ENCODE measurements at regions not wholly inside any gene's neighbourhood (a gene's known extent, or its start where the extent isn't known, plus 50 kb on each side); places are given as distances from the start of the nearest gene placed in this dataset.

DNA sequence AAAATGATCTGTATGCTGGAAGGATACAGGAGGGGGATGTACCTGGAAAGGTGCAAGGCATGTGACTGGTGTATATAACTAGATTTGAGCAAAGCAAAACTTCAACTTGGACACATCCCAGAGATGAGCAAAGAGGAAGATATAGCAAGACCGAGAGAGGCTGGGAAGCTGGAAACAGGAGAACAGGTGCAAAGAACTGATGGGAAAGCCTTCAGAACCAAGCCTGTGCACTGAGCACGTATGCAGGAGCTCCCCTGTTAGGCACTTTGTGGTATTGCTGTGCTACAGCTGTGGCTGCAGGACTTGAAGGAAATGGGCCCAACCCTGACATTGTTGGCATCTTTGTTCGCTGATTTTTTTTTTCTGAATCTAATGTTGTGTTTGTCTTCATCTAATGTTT lies 120.7 kb upstream of the PWP1 start:
- peaks cover 3% of the 10 kb centered on the region for H3K27me3 Mint-ChIP-seq (ENCODE audit: low read depth)
- H3K9me3 Mint-ChIP-seq: no peaks in the 10 kb centered on the region
- no peak overlapping the region for H3K4me3 Mint-ChIP-seq
- no peak overlapping the region for H3K27ac Mint-ChIP-seq
- no peaks in the 10 kb centered on the region for H3K36me3 Mint-ChIP-seq (ENCODE audit: low read depth)
- H3K4me1 Mint-ChIP-seq: peaks cover 9% of the 10 kb centered on the region
- TF ChIP-seq, protein P1, sequence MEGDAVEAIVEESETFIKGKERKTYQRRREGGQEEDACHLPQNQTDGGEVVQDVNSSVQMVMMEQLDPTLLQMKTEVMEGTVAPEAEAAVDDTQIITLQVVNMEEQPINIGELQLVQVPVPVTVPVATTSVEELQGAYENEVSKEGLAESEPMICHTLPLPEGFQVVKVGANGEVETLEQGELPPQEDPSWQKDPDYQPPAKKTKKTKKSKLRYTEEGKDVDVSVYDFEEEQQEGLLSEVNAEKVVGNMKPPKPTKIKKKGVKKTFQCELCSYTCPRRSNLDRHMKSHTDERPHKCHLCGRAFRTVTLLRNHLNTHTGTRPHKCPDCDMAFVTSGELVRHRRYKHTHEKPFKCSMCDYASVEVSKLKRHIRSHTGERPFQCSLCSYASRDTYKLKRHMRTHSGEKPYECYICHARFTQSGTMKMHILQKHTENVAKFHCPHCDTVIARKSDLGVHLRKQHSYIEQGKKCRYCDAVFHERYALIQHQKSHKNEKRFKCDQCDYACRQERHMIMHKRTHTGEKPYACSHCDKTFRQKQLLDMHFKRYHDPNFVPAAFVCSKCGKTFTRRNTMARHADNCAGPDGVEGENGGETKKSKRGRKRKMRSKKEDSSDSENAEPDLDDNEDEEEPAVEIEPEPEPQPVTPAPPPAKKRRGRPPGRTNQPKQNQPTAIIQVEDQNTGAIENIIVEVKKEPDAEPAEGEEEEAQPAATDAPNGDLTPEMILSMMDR (IDR thresholded peaks at IDR 0.05; ENCODE audit: unreplicated experiment in 3 of 3): peak; percentile 19 to 31 (median 27)

DNA sequence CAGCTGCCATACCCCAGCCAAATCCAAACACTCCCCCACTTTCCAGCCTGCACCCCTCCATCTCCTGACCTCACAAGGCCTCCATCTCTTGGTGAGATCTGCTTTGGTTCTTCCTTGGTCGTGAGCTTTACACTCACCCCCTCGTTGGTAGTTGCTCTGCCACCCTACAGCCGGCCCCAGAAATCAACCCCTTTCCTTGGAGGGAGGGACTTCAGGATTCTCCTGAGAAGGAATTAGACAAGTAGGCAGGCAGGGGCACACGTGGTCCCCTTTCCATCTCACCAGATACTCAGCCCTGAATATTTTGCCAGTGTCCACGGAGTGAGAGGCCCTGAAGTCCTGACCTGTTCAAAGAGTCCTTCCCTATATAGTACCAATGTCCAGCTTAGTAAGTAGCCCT lies 120.0 kb upstream of the PWP1 start:
- no peaks in the 10 kb centered on the region for H3K9me3 Mint-ChIP-seq
- H3K27ac Mint-ChIP-seq: no peak overlapping the region
- H3K27me3 Mint-ChIP-seq (ENCODE audit: low read depth): peaks cover 3% of the 10 kb centered on the region
- H3K36me3 Mint-ChIP-seq (ENCODE audit: low read depth): no peaks in the 10 kb centered on the region
- no peak overlapping the region for H3K4me3 Mint-ChIP-seq
- H3K4me1 Mint-ChIP-seq: peaks cover 6% of the 10 kb centered on the region
- TF ChIP-seq, protein P1 (IDR thresholded peaks at IDR 0.05; ENCODE audit: unreplicated experiment in 3 of 3): no peak

DNA sequence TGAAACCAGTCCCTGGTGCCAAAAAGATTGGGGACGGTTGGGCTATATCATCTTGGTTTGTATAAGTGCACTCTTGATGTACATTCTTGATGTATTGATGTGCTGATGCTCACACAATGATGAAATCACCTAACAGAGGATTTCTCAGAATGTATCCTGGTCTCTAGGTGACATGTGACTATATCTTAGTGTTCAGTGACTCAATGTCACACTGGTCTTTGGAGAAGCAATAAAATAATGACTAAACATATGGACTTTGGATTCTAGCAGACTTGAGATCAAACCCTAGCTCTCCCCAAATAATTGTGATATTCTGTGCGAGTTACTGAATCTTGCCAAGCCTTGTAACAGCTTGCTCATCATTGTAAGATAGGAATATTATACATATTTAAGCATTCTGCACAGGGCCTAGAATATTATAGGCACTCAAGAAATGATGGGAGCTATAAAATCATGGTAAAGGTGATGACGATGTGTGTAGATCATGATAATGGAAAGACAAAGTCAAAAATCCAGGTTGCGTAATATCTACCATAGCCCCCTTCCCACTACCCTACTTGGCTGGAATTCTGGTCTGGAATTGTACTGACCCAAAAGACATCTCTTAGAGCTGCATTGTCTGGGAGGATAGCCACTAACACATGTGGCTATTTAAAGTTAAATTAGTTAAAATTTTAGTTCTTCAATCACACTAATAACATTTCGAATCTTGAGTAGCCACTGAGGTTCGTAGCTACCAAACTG lies 117.6 kb upstream of the PWP1 start:
- Mint-ChIP-seq H3K4me1 (peaks cover 5% of the 10 kb centered on the region), H3K27ac (no peak overlapping the region), H3K36me3 (ENCODE audit: low read depth) (no peaks in the 10 kb centered on the region), H3K4me3 (no peak overlapping the region), H3K27me3 (ENCODE audit: low read depth) (peaks cover 15% of the 10 kb centered on the region), H3K9me3 (no peaks in the 10 kb centered on the region)
- TF ChIP-seq, protein P1 (IDR thresholded peaks at IDR 0.05; ENCODE audit: unreplicated experiment in 3 of 3): no peak

DNA sequence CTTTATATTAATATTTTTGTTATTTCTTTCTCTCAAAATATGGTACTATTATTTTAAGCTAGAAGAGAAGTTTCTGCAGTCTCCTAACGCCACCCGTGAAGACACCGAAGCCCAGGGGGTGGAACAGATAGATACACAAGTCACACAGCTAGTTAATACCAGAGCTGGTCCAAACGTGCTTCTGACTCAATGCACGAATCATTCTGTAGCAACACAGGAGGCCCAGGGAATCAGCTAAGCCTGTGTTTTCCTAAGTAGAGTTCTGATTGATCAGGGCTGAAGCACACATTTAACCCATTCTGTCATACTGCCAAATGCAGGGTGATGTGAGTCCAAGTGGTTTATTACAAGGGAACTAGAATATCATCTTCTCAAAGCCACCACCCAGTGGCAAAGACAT lies 116.9 kb upstream of the PWP1 start:
- H3K36me3 Mint-ChIP-seq (ENCODE audit: low read depth): no peaks in the 10 kb centered on the region
- peaks cover 15% of the 10 kb centered on the region for H3K27me3 Mint-ChIP-seq (ENCODE audit: low read depth)
- no peak overlapping the region for H3K27ac Mint-ChIP-seq

DNA sequence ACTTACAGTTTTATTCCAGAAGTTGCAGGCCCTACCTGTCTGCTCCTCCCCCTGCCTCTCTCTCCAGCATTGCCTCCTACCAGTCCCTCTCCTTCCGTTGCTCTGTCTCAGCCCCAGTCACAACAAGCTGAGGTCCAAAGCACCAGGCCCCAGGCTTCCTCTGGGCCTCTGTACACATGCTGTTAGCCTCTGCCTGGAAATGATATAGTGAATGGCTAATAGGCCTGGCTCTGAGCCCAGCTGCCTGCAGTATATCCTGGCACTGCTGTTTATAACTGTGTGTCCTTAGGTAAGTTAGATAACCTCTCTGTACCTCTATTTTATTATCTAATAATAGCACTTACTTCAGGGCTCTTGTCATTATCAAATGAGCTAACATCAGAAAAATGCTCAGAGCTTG lies 114.9 kb upstream of the PWP1 start:
- H3K4me3 Mint-ChIP-seq: no peak overlapping the region
- TF ChIP-seq, protein P1 (IDR thresholded peaks at IDR 0.05; ENCODE audit: unreplicated experiment in 3 of 3): no peak
- peak overlapping the region in 1 of 3 experiments; percentile 34 for H3K27ac Mint-ChIP-seq
- peaks cover 5% of the 10 kb centered on the region for H3K4me1 Mint-ChIP-seq
- H3K27me3 Mint-ChIP-seq (ENCODE audit: low read depth): peaks cover 20% of the 10 kb centered on the region
- no peaks in the 10 kb centered on the region for H3K9me3 Mint-ChIP-seq
- no peaks in the 10 kb centered on the region for H3K36me3 Mint-ChIP-seq (ENCODE audit: low read depth)

More for the DNA sequence above, 116.9 kb upstream of the PWP1 start:
- Mint-ChIP-seq H3K4me3 (no peak overlapping the region), H3K4me1 (peaks cover 5% of the 10 kb centered on the region), H3K9me3 (no peaks in the 10 kb centered on the region)
- TF ChIP-seq, protein P1 (IDR thresholded peaks at IDR 0.05; ENCODE audit: unreplicated experiment in 3 of 3): no peak

DNA sequence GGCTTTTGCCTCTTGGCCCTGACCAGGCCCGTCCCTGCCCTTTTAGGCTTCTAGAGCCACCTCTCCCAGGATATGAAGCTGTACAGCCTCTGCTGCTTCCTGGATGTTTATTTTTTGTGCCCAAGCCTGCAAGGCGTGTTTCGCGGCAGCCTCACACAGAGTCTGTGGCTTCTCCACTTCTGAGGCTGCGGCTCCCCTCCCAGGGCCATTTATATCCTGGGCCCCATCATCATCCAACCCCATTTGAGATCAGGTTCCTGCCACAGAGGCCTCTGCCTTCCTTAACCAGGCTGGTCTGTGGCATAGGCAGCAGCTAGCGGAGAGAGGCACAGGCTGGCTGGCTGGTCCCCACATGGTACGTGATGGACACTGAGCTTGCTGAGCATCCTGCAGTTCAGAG lies 114.1 kb upstream of the PWP1 start:
- no peak overlapping the region for H3K27ac Mint-ChIP-seq
- TF ChIP-seq, protein P1 (IDR thresholded peaks at IDR 0.05; ENCODE audit: unreplicated experiment in 3 of 3): no peak
- H3K4me1 Mint-ChIP-seq: peaks cover 5% of the 10 kb centered on the region
- H3K9me3 Mint-ChIP-seq: no peaks in the 10 kb centered on the region
- H3K4me3 Mint-ChIP-seq: no peak overlapping the region
- H3K36me3 Mint-ChIP-seq (ENCODE audit: low read depth): no peaks in the 10 kb centered on the region
- peaks cover 20% of the 10 kb centered on the region for H3K27me3 Mint-ChIP-seq (ENCODE audit: low read depth)
